T-helper 9 cell (primary cell): ENCODE measurements at regions not wholly inside any gene's neighbourhood (a gene's known extent, or its start where the extent isn't known, plus 50 kb on each side); places are given as distances from the start of the nearest gene placed in this dataset.
"Not testable (repeated sequence)": the region's sequence is repeated elsewhere in the genome, so short reads cannot be mapped to it uniquely, and the experiment has no call there.

ENCODE experiments used
- DNase-seq: peaks from one replicate; pipeline ENCODE4 v3.0.0-alpha.2; 2020

GRCh38 chr9:41272879-41273548 is 83.9 kb upstream of the ZNG1F start:
- DNase-seq: not testable (repeated sequence)

- not testable (repeated sequence) for DNase-seq
Observed at GRCh38 chr9:41270992-41271391, 81.9 kb upstream of the ZNG1F start.

- not testable (repeated sequence) for DNase-seq
Observed at GRCh38 chr9:41269471-41269870, 80.4 kb upstream of the ZNG1F start.

- not testable (repeated sequence) for DNase-seq
Observed at GRCh38 chr9:41269054-41269453, 79.9 kb upstream of the ZNG1F start.

GRCh38 chr9:41266602-41267001 is 77.5 kb upstream of the ZNG1F start:
- DNase-seq: not testable (repeated sequence)

- DNase-seq: not testable (repeated sequence)
Observed at GRCh38 chr9:41266000-41266399, 76.9 kb upstream of the ZNG1F start.

- DNase-seq: not testable (repeated sequence)
Observed at GRCh38 chr9:41251973-41252372, 62.9 kb upstream of the ZNG1F start.

- not testable (repeated sequence) for DNase-seq
Observed at GRCh38 chr9:41251101-41251500, 62.0 kb upstream of the ZNG1F start.

GRCh38 chr9:41246702-41247101 is 57.6 kb upstream of the ZNG1F start:
- DNase-seq: not testable (repeated sequence)
